Heart left ventricle (tissue), 16 donors: ENCODE measurements at regions not wholly inside any gene's neighbourhood (a gene's known extent, or its start where the extent isn't known, plus 50 kb on each side); places are given as distances from the start of the nearest gene placed in this dataset.

ENCODE experiments used
- ATAC-seq, 4 donors: fragments of 200-7000 bp; cut with Tn5 transposase; one replicate each; pipeline ENCODE4 v1.9.1; 2020 to 2022; ENCODE audit warnings: moderate library complexity in 4 of 4, mild to moderate bottlenecking in 3 of 4, moderate number of reproducible peaks in 1 of 4
- DNase-seq, 5 donors: peaks; one replicate each; pipeline ENCODE4 v3.0.0-alpha.2; 2020
- H3K27ac ChIP-seq, 12 donors: fragments of 200-600 bp; sonication (generic) in 4 of 12; one replicate each; pipeline versions ENCODE4 v1.5.0 to v1.8.0; 2016 to 2022; ENCODE audit warnings: mild to moderate bottlenecking in 2 of 12
- H3K27me3 ChIP-seq, 9 donors: fragments of 200-600 bp; sonication (generic) in 2 of 9; one replicate each; pipeline versions ENCODE4 v1.5.1 to v1.8.0; 2016 to 2022; ENCODE audit warnings: mild to moderate bottlenecking in 3 of 9
- H3K36me3 ChIP-seq, 9 donors: fragments of 200-600 bp; sonication (generic) in 2 of 9; one replicate each; pipeline versions ENCODE4 v1.5.0 to v1.8.0; 2018 to 2022; ENCODE audit warnings: mild to moderate bottlenecking in 2 of 9
- H3K4me1 ChIP-seq, 12 donors: fragments of 200-600 bp; sonication (generic) in 4 of 12; one replicate each; pipeline versions ENCODE4 v1.5.0 to v1.8.0; 2016 to 2022; ENCODE audit warnings: mild to moderate bottlenecking in 3 of 12
- H3K4me3 ChIP-seq, 12 donors: fragments of 200-600 bp; sonication (generic) in 4 of 12; one replicate each; pipeline versions ENCODE4 v1.5.0 to v1.8.0; 2017 to 2022; ENCODE audit warnings: mild to moderate bottlenecking in 9 of 12, moderate library complexity in 4 of 12
- H3K9me3 ChIP-seq, 12 donors: fragments of 200-600 bp; sonication (generic) in 4 of 12; one replicate each; pipeline versions ENCODE4 v1.5.0 to v1.8.0; 2016 to 2022; ENCODE audit warnings: mild to moderate bottlenecking in 1 of 12
- POLR2A ChIP-seq, 2 donors: fragments of 450-650 bp; IDR thresholded peaks; one replicate each; pipeline ENCODE4 v1.6.1; 2017; ENCODE audit warnings: antibody characterized with exemption in 2 of 2, mild to moderate bottlenecking in 2 of 2, moderate library complexity in 2 of 2
- WGBS, 4 donors: extraction: QIAGEN DNeasy Blood & Tissue Kit in 2 of 4; methylation state at CpG; one replicate each; pipeline versions ENCODE4 v1.1.5 to v1.1.7; 2013 to 2018; 5-methylcytosine and 5-hydroxymethylcytosine counted together
- intact Hi-C, 10 donors: fragments of 100-400 bp; cut with DNase I; formaldehyde crosslinking; loops; one replicate each; pipeline versions ENCODE4 v1.11.1 to v1.14.2; 2022
- TF ChIP-seq, protein P1 (sequence below), 12 donors: fragments of 200-600 bp; sonication (generic) in 4 of 12; IDR thresholded peaks; one replicate each; pipeline versions ENCODE4 v1.5.0 to v1.8.0; 2018 to 2022; ENCODE audit warnings: antibody characterized with exemption in 12 of 12, mild to moderate bottlenecking in 5 of 12
- donor health status: ischemic (EF 13 %, LVEDD 7.1; RV severe dilation, severe dysfunction).
- donor health status: healthy with polysubstance abuse.
- donor health status: DM: no; HTN: yes; CAD: no.
- donor health status: DM: no; HTN: no; CAD: no.
- donor health status: ischemic (EF 25% LVEDD 6.9; RV normal size, moderate dysfunction).
- donor health status: ischemic (EF 25% LVEDD 5.7; RV mildly dilated, moderate dysfunction).
- donor health status: healthy.
- donor health status: DM: yes; HTN: yes; CAD: no.
- donor health status: ischemic (EF 35%, LVEDD 5.7; RV mildly dilated, moderate dysfunction).
- donor health status: nonischemic (EF 11% LVEDD 7.7; RV severe dilation, severe dysfunction).
- donor health status: DM: yes; HTN: yes; CAD: no.
- donor health status: PGD.
- donor health status: ischemic (EF 29% LVEDD 5.4; RV normal size, mild dysfunction).
- donor health status: nonischemic (EF 23%, LVEDD 6.1; RV moderate dilation, normal function).

DNA sequence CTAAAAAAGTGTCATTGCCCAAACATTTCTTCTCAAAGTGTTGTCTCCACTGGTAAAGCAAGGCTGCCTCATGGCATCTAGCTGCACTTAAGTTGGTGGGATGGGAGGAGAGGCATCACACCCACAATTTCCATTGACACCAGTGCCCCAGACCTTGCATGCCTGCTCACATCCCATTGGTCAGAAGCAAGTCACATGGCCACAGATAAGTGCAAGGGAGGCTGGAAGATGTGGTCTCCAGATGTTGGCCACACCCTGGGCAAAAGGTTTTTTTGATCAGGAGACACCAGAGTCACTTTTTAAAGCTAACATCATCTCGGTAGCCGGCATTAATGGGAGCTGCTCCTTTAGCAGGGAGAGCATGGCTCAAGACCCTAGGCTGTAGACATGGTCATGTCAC is 157.1 kb upstream of the CST7 start:
- intact Hi-C loops = no loop called here
- H3K27me3 ChIP-seq = peaks cover 0 to 9% (median 0%) of the 10 kb centered on the region in 9 donors
- no peaks in the 10 kb centered on the region for H3K36me3 ChIP-seq
- no peaks in the 10 kb centered on the region for H3K9me3 ChIP-seq
- WGBS, 4 donors = 88 to 100% (median 91%) methylated on average over 1 to 2 of the region's 2 CpGs
- no peaks in the 10 kb centered on the region for H3K4me1 ChIP-seq
- ATAC-seq (no peak), DNase-seq (no peak)
- no peak for TF ChIP-seq POLR2A (IDR thresholded peaks at IDR 0.05)
- TF ChIP-seq, protein P1, sequence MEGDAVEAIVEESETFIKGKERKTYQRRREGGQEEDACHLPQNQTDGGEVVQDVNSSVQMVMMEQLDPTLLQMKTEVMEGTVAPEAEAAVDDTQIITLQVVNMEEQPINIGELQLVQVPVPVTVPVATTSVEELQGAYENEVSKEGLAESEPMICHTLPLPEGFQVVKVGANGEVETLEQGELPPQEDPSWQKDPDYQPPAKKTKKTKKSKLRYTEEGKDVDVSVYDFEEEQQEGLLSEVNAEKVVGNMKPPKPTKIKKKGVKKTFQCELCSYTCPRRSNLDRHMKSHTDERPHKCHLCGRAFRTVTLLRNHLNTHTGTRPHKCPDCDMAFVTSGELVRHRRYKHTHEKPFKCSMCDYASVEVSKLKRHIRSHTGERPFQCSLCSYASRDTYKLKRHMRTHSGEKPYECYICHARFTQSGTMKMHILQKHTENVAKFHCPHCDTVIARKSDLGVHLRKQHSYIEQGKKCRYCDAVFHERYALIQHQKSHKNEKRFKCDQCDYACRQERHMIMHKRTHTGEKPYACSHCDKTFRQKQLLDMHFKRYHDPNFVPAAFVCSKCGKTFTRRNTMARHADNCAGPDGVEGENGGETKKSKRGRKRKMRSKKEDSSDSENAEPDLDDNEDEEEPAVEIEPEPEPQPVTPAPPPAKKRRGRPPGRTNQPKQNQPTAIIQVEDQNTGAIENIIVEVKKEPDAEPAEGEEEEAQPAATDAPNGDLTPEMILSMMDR (IDR thresholded peaks at IDR 0.05) = no peak
- no peak overlapping the region for H3K27ac ChIP-seq
- no peak overlapping the region for H3K4me3 ChIP-seq

DNA sequence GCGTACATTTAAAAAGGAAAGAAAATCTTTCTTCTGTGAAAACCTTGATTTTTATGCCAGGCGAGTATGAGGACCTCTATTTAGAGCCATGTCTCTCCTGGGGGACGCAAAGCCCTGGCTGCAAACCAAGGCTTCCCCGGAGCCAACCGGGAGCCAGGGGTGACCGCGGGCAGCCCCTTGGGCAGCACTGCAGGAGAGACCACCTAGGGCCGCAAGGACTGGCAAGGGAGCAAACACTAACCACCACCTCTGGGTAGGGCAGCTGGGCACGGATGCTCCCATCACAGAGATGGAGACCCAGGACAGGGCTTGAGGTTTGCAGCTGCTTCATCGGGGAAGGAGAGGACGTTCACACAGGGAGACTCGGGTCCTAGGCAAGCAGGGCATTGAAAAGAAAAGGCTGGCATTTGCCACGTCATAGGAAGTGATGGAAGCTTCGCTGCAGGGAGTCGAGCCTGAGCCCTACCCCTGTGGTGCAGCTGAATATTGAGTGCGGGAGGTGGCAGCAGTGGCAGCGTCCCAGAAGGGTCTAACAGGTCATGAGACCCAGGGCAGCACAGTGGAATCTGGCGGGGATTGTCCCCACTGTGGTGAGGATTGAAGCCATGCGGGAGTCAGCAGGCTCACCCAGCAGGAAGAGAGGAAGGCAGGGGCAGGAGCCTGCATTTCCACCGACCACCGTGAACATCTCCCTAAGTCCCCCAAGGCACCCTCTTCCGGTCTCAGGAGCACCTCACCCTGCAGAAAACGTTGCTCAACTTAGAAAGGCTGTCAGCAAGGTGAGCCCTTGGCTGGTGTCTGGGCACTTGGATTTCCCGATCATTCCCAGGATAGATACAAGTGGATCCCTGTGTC is 156.2 kb upstream of the CST7 start:
- Histone ChIP-seq H3K4me3 (no peak overlapping the region), H3K36me3 (no peaks in the 10 kb centered on the region), H3K4me1 (no peaks in the 10 kb centered on the region), H3K9me3 (no peaks in the 10 kb centered on the region), H3K27me3 (peaks cover 0 to 9% (median 0%) of the 10 kb centered on the region in 9 donors), H3K27ac (no peak overlapping the region)
- TF ChIP-seq, protein P1 (IDR thresholded peaks at IDR 0.05) = no peak
- no peak for TF ChIP-seq POLR2A (IDR thresholded peaks at IDR 0.05)
- DNase-seq = no peak
- 77 to 85% (median 79%) methylated on average over 24 of the region's 24 CpGs for WGBS, 4 donors
- intact Hi-C loops = no loop called here
- no peak for ATAC-seq

DNA sequence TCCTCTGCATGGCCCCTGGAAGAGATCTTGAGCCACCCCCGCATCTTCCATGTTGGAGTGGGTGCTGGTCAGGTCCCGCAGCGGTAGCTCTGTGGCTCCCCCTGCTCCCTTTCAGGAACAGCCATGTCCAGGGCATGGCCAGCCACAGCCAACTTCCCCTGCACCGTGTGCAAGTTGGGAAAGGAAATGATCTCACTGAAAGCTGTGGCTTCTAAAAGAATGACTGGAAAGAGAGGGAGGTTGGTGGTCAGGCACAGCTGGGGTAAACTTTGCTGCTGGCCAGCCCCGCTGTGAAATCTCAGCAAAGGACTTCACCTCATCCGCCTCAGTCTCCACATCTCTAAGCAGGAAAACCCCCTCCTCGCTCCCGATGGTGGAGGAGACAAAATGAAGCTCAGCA is 153.6 kb upstream of the CST7 start:
- peaks cover 0 to 9% (median 0%) of the 10 kb centered on the region in 9 donors for H3K27me3 ChIP-seq
- H3K36me3 ChIP-seq = no peaks in the 10 kb centered on the region
- ATAC-seq (peak in 1 of 4 donors; percentile 26), DNase-seq (no peak)
- H3K4me1 ChIP-seq = no peaks in the 10 kb centered on the region
- 55 to 60% (median 57%) methylated on average over 8 of the region's 8 CpGs for WGBS, 4 donors
- H3K27ac ChIP-seq = no peak overlapping the region
- no peaks in the 10 kb centered on the region for H3K9me3 ChIP-seq
- H3K4me3 ChIP-seq = no peak overlapping the region
- TF ChIP-seq, protein P1 (IDR thresholded peaks at IDR 0.05) = no peak
- no peak for TF ChIP-seq POLR2A (IDR thresholded peaks at IDR 0.05)
- intact Hi-C loops = no loop called here

DNA sequence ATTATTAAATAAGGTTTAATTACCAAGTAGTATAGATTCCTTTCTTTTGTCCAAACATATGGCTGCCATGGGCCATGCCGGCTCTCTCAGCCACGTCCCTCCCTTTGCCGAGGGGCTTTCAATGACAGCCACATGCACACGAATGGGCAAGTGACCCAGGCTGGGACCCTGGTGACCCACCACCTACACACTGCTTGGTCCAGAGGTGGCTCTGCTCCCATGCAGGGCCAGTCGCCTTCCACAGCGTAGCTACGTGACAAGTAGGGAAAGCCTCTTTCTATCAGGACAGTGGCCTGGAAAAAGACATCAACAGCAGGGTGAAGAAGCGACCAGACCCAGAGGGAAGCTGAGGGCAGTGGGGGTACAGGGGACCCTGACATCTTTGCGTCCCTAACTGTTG is 152.8 kb upstream of the CST7 start:
- Histone ChIP-seq H3K27ac (no peak overlapping the region), H3K9me3 (no peaks in the 10 kb centered on the region), H3K4me1 (no peaks in the 10 kb centered on the region), H3K36me3 (no peaks in the 10 kb centered on the region), H3K27me3 (peaks cover 0 to 9% (median 0%) of the 10 kb centered on the region in 9 donors), H3K4me3 (no peak overlapping the region)
- intact Hi-C loops = no loop called here
- WGBS, 4 donors = 90 to 94% (median 93%) methylated on average over 9 of the region's 9 CpGs
- TF ChIP-seq, protein P1 (IDR thresholded peaks at IDR 0.05) = no peak
- TF ChIP-seq POLR2A (IDR thresholded peaks at IDR 0.05) = no peak
- ATAC-seq (no peak), DNase-seq (no peak)
